Natural killer cell (primary cell): ENCODE measurements at regions not wholly inside any gene's neighbourhood (a gene's known extent, or its start where the extent isn't known, plus 50 kb on each side); places are given as distances from the start of the nearest gene placed in this dataset.
"Not testable (repeated sequence)": the region's sequence is repeated elsewhere in the genome, so short reads cannot be mapped to it uniquely, and the experiment has no call there.

Experiments used
- ATAC-seq, 3 donors: fragments of 150-1000 bp in 2 of 3; fragments of 200-7000 bp in 1 of 3; cut with Tn5 transposase; 1 replicate in 1 of 3; 2 replicates in 2 of 3; pipeline ENCODE4 v1.10.0; 2021; ENCODE audit warnings: mild to moderate bottlenecking in 2 of 3, moderate library complexity in 2 of 3
- DNase-seq, 2 donors: peaks; one replicate each; pipeline versions ENCODE4 v3.0.0 to v3.0.0-alpha.2; 2013 to 2021; ENCODE audit warnings: mixed read lengths in 1 of 2
- H3K27ac ChIP-seq: one replicate; pipeline ENCODE4 v1.5.1; 2013; ENCODE audit warnings: mild to moderate bottlenecking, low read length
- H3K27me3 ChIP-seq: one replicate; pipeline ENCODE4 v1.6.1; 2013; ENCODE audit warnings: low read length; ENCODE audit not compliant: control insufficient read depth, insufficient read depth
- H3K36me3 ChIP-seq: one replicate; pipeline ENCODE4 v1.6.1; 2013; ENCODE audit warnings: low read length; ENCODE audit not compliant: control insufficient read depth, insufficient read depth
- H3K4me1 ChIP-seq: one replicate; pipeline ENCODE4 v1.6.1; 2013; ENCODE audit warnings: low read length; ENCODE audit not compliant: control insufficient read depth, insufficient read depth
- H3K4me3 ChIP-seq: one replicate; pipeline ENCODE4 v1.5.1; 2013; ENCODE audit warnings: low read length
- H3K9me3 ChIP-seq: one replicate; pipeline ENCODE4 v1.6.1; 2013; ENCODE audit warnings: low read length; ENCODE audit not compliant: control insufficient read depth, insufficient read depth
- H3K27ac Mint-ChIP-seq, 2 donors: one replicate each; pipeline ENCODE4 v1.8.0; 2022; ENCODE audit warnings: mild to moderate bottlenecking in 2 of 2, mixed read lengths in 2 of 2, moderate library complexity in 1 of 2
- H3K27me3 Mint-ChIP-seq, 2 donors: one replicate each; pipeline ENCODE4 v1.8.0; 2022; ENCODE audit warnings: low read depth in 2 of 2, mixed read lengths in 2 of 2
- H3K36me3 Mint-ChIP-seq: one replicate; pipeline ENCODE4 v1.8.0; 2022; ENCODE audit warnings: mixed read lengths
- H3K4me1 Mint-ChIP-seq, 2 donors: one replicate each; pipeline ENCODE4 v1.8.0; 2022; ENCODE audit warnings: mixed read lengths in 2 of 2
- H3K4me3 Mint-ChIP-seq: one replicate; pipeline ENCODE4 v1.8.0; 2022; ENCODE audit warnings: mild to moderate bottlenecking, moderate library complexity, mixed read lengths
- H3K9me3 Mint-ChIP-seq, 2 donors: one replicate each; pipeline ENCODE4 v1.8.0; 2022; ENCODE audit warnings: mixed read lengths in 2 of 2
- CTCF ChIP-seq: fragments of 200-600 bp; IDR thresholded peaks from one replicate; pipeline ENCODE4 v1.8.0; 2022; ENCODE audit warnings: antibody characterized with exemption
- WGBS: methylation state at CpG from one replicate; pipeline ENCODE4 v1.1.7; 2013; ENCODE audit warnings: missing lambda C conversion rate; ENCODE audit not compliant: insufficient coverage; 5-methylcytosine and 5-hydroxymethylcytosine counted together
- intact Hi-C: fragments of 100-400 bp; cut with micrococcal nuclease; formaldehyde crosslinking; loops from one replicate; pipeline ENCODE4 v1.14.2; 2022

DNA sequence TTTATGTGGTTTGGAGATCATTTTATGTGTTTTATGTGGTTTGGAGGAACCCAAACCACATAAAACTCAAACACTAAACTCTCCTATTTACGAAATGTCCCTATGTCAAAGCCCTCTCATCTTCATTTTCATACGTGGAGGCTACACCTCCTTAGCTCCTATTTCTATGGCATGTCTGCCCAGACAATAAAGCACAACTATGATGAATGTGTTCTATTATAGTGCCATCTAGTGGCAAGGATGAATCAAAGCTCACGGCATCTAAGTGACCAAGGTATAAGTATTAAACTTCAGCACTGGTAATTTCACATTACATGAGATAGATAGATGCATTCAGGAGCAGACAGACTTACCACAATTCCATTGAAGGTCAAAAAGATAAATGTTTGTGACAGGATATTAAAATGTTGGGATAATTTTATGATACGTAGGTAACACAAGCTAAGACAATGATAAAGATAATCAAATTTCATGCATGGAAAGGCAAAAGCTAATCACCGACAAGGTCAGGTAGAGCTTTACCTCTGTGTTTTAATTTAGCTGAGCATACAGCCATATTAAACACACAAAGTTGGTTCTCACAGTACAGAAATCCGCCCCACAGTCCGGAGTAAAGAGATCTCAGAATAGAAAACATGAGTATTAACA lies 130.6 kb upstream of the FHIT start:
- WGBS: 69% methylated on average over 5 of the region's 7 CpGs
- TF ChIP-seq CTCF: peak; percentile 74
- Mint-ChIP-seq H3K4me3 (no peak overlapping the region), H3K36me3 (no peaks in the 10 kb centered on the region), H3K9me3 (no peaks in the 10 kb centered on the region), H3K27me3 (peaks cover 5 to 26% of the 10 kb centered on the region in 2 donors), H3K27ac (no peak overlapping the region), H3K4me1 (peaks cover 4 to 6% of the 10 kb centered on the region in 2 donors)
- Histone ChIP-seq H3K36me3 (no peaks in the 10 kb centered on the region), H3K27me3 (no peaks in the 10 kb centered on the region), H3K9me3 (no peaks in the 10 kb centered on the region), H3K4me3 (no peak overlapping the region), H3K4me1 (no peaks in the 10 kb centered on the region), H3K27ac (no peak overlapping the region)
- DNase-seq (peak in 1 of 2 donors; percentile 59), ATAC-seq (peak; percentile 44 to 59 (median 46))
- intact Hi-C loops: loop anchor here (1.0 kb wide), 1 partner anchor 1807 kb away; no protein-coding TSS in a partner anchor

DNA sequence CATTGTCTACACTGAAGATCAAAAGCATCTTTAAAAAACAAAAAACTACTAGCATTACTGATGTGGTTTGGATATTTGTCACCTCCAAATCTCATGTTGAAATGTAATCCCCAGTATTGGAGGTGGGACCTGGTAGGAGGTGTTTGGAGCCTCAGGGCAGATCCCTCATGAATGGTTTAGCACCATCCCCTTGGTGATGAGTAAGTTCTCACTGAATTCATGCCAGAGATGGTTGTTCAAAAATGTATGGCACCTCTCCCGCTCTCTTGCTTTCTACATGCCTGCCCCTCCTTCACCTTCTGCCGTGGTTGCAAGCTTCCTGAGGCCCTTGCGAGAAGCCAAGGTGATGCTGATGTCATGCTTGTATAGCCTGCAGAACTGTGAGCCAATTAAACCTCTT lies 136.6 kb upstream of the FHIT start:
- no peaks in the 10 kb centered on the region for H3K4me1 Mint-ChIP-seq
- no peak for DNase-seq
- no peaks in the 10 kb centered on the region for H3K36me3 ChIP-seq
- no peaks in the 10 kb centered on the region for H3K27me3 ChIP-seq
- no peak overlapping the region for H3K4me3 ChIP-seq
- no peak overlapping the region for H3K27ac Mint-ChIP-seq
- peaks cover 0 to 5% of the 10 kb centered on the region in 2 donors for H3K27me3 Mint-ChIP-seq
- no peak overlapping the region for H3K27ac ChIP-seq
- WGBS: 76% methylated on average over 3 of the region's 3 CpGs
- no peaks in the 10 kb centered on the region for H3K9me3 ChIP-seq
- TF ChIP-seq CTCF: no peak
- H3K4me3 Mint-ChIP-seq: no peak overlapping the region
- no peaks in the 10 kb centered on the region for H3K4me1 ChIP-seq
- H3K9me3 Mint-ChIP-seq: peaks cover 2 to 3% of the 10 kb centered on the region in 2 donors
- no peak for ATAC-seq
- intact Hi-C loops: no loop called here
- H3K36me3 Mint-ChIP-seq: no peaks in the 10 kb centered on the region

GRCh38 chr3:61393480-61393947 lies 142.3 kb upstream of the FHIT start:
- DNase-seq, H3K27me3 Mint-ChIP-seq, H3K36me3 Mint-ChIP-seq, H3K27me3 ChIP-seq, H3K9me3 ChIP-seq, H3K4me1 Mint-ChIP-seq, H3K4me3 ChIP-seq, intact Hi-C loops, H3K36me3 ChIP-seq, H3K4me1 ChIP-seq, H3K27ac ChIP-seq, H3K27ac Mint-ChIP-seq, H3K4me3 Mint-ChIP-seq, H3K9me3 Mint-ChIP-seq, ATAC-seq: not testable (repeated sequence)
- WGBS: 97% methylated on average over 23 of the region's 23 CpGs

DNA sequence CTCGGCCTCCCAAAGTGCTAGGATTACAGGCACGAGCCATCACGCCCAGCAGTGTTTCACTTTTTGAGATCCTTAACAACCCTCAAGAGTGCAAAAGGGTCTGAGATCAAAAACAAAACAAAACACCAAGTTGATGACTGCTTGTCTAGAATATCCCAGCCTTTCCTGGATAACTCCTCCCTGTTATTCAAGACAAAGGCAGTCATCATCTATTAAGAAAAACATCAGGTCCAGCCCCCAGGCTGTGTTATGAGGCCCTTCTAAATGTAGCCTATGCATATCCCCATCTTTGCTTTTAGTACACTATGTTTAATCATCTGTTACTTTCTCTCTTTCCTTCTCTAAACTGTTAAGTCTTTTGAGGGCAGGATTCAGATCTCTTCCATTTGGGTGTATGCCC lies 150.1 kb upstream of the FHIT start:
- ATAC-seq (no peak), DNase-seq (no peak)
- Mint-ChIP-seq H3K27me3 (no peaks in the 10 kb centered on the region), H3K4me1 (no peaks in the 10 kb centered on the region), H3K27ac (no peak overlapping the region), H3K4me3 (no peak overlapping the region), H3K9me3 (peaks cover 0 to 2% of the 10 kb centered on the region in 2 donors), H3K36me3 (peaks cover 3% of the 10 kb centered on the region)
- intact Hi-C loops: no loop called here
- H3K36me3 ChIP-seq: no peaks in the 10 kb centered on the region
- no peak overlapping the region for H3K27ac ChIP-seq
- H3K27me3 ChIP-seq: no peaks in the 10 kb centered on the region
- 80% methylated on average over 3 of the region's 3 CpGs for WGBS
- no peaks in the 10 kb centered on the region for H3K9me3 ChIP-seq
- no peak overlapping the region for H3K4me3 ChIP-seq
- no peak for TF ChIP-seq CTCF
- no peaks in the 10 kb centered on the region for H3K4me1 ChIP-seq
